H9 (cell line): ENCODE measurements at regions not wholly inside any gene's neighbourhood (a gene's known extent, or its start where the extent isn't known, plus 50 kb on each side); places are given as distances from the start of the nearest gene placed in this dataset.

ENCODE experiments used
- DNase-seq: peaks from one replicate; pipeline ENCODE4 v3.0.0-alpha.2; 2017
- H2AFZ ChIP-seq: one replicate; pipeline ENCODE4 v1.6.1; 2013; ENCODE audit warnings: mild to moderate bottlenecking, low read length, control low read depth, moderate library complexity
- H2AK5ac ChIP-seq: 2 replicates; pipeline ENCODE4 v1.6.1; 2013; ENCODE audit warnings: low read length, control low read depth, mixed read lengths; ENCODE audit not compliant: insufficient read length
- H2BK120ac ChIP-seq: one replicate; pipeline ENCODE4 v1.6.1; 2013; ENCODE audit warnings: low read depth, mild to moderate bottlenecking, low read length, control low read depth, inconsistent platforms; ENCODE audit not compliant: poor library complexity, severe bottlenecking
- H2BK12ac ChIP-seq: 2 replicates; pipeline ENCODE4 v1.6.1; 2013; ENCODE audit warnings: low read length, control low read depth, mixed read lengths, low read depth; ENCODE audit not compliant: insufficient read length
- H2BK15ac ChIP-seq: 2 replicates; pipeline ENCODE4 v1.6.1; 2013; ENCODE audit warnings: low read depth, low read length, control low read depth
- H2BK20ac ChIP-seq: one replicate; pipeline ENCODE4 v1.6.1; 2013; ENCODE audit warnings: low read depth, mild to moderate bottlenecking, low read length, control low read depth, inconsistent platforms; ENCODE audit not compliant: poor library complexity, severe bottlenecking
- H2BK5ac ChIP-seq: 2 replicates; pipeline ENCODE4 v1.6.1; 2013; ENCODE audit warnings: low read length, control low read depth, mixed read lengths; ENCODE audit not compliant: insufficient read length
- H3K14ac ChIP-seq: 2 replicates; pipeline ENCODE4 v1.6.1; 2013; ENCODE audit warnings: low read length, control low read depth; ENCODE audit not compliant: insufficient read depth
- H3K18ac ChIP-seq: 2 replicates; pipeline ENCODE4 v1.6.1; 2013; ENCODE audit warnings: low read depth, mild to moderate bottlenecking, mixed read lengths, low read length, control low read depth; ENCODE audit not compliant: insufficient read length
- H3K23ac ChIP-seq: 2 replicates; pipeline ENCODE4 v1.6.1; 2013; ENCODE audit warnings: low read length, control low read depth, mixed read lengths, low read depth; ENCODE audit not compliant: insufficient read length
- H3K23me2 ChIP-seq: 2 replicates; pipeline ENCODE4 v1.6.1; 2013; ENCODE audit warnings: low read depth, mild to moderate bottlenecking, mixed read lengths, low read length, control low read depth; ENCODE audit not compliant: insufficient read length, poor library complexity, severe bottlenecking
- H3K27ac ChIP-seq: 2 replicates; pipeline ENCODE4 v1.5.1; 2013; ENCODE audit warnings: low read length, control low read depth, mixed read lengths, low read depth; ENCODE audit not compliant: insufficient read length
- H3K27me3 ChIP-seq: 2 replicates; pipeline ENCODE4 v1.6.1; 2013; ENCODE audit warnings: low read length, control low read depth, inconsistent platforms; ENCODE audit not compliant: insufficient read depth
- H3K4ac ChIP-seq: 2 replicates; pipeline ENCODE4 v1.6.1; 2013; ENCODE audit warnings: low read depth, mild to moderate bottlenecking, control low read depth, inconsistent platforms, low read length, moderate library complexity
- H3K4me1 ChIP-seq: 2 replicates; pipeline ENCODE4 v1.6.1; 2013; ENCODE audit warnings: low read length, control low read depth, inconsistent platforms; ENCODE audit not compliant: insufficient read depth
- H3K4me2 ChIP-seq: 2 replicates; pipeline ENCODE4 v1.6.1; 2013; ENCODE audit warnings: low read length, control low read depth, mixed read lengths; ENCODE audit not compliant: insufficient read length, insufficient read depth
- H3K56ac ChIP-seq: 2 replicates; pipeline ENCODE4 v1.6.1; 2013; ENCODE audit warnings: low read depth, mild to moderate bottlenecking, mixed read lengths, low read length, control low read depth; ENCODE audit not compliant: insufficient read length
- H3K79me1 ChIP-seq: 2 replicates; pipeline ENCODE4 v1.6.1; 2013; ENCODE audit warnings: low read depth, mild to moderate bottlenecking, moderate library complexity, low read length, control low read depth, inconsistent platforms; ENCODE audit not compliant: insufficient read depth, poor library complexity, severe bottlenecking
- H3K79me2 ChIP-seq: 2 replicates; pipeline ENCODE4 v1.6.1; 2013; ENCODE audit warnings: low read length, control low read depth, inconsistent platforms; ENCODE audit not compliant: insufficient read depth
- H3K9ac ChIP-seq: 2 replicates; pipeline ENCODE4 v1.6.1; 2013; ENCODE audit warnings: low read length, control low read depth, mixed read lengths; ENCODE audit not compliant: insufficient read length; ENCODE audit errors: extremely low read depth
- H3K9me3 ChIP-seq: one replicate; pipeline ENCODE4 v1.6.1; 2013; ENCODE audit warnings: low read depth, low read length, inconsistent platforms; ENCODE audit not compliant: control insufficient read depth
- H3T11ph ChIP-seq: one replicate; pipeline ENCODE4 v1.6.1; 2013; ENCODE audit warnings: mild to moderate bottlenecking, low read length, control low read depth, inconsistent platforms
- H4K20me1 ChIP-seq: one replicate; pipeline ENCODE4 v1.6.1; 2013; ENCODE audit not compliant: control insufficient read depth, insufficient read length, insufficient read depth
- H4K5ac ChIP-seq: 2 replicates; pipeline ENCODE4 v1.6.1; 2013; ENCODE audit warnings: low read depth, mild to moderate bottlenecking, mixed read lengths, low read length, control low read depth; ENCODE audit not compliant: insufficient read length
- H4K8ac ChIP-seq: replicated peaks from 2 replicates; pipeline ENCODE4 v1.6.1; 2013; ENCODE audit warnings: low read length, control low read depth, mixed read lengths, low read depth; ENCODE audit not compliant: insufficient read length
- H4K91ac ChIP-seq: 2 replicates; pipeline ENCODE4 v1.6.1; 2013; ENCODE audit warnings: low read depth, mild to moderate bottlenecking, moderate library complexity, mixed read lengths, low read length, control low read depth; ENCODE audit not compliant: insufficient read length
- H3K27ac Mint-ChIP-seq, 3 experiments: 2 replicates in 2 of 3; 3 replicates in 1 of 3; pipeline ENCODE4 v1.8.0; 2020 to 2021; ENCODE audit warnings: mixed read lengths in 3 of 3, mild to moderate bottlenecking in 1 of 3, moderate library complexity in 1 of 3
- H3K27me3 Mint-ChIP-seq: 2 replicates; pipeline ENCODE4 v1.8.0; 2021; ENCODE audit warnings: low read depth, mild to moderate bottlenecking, moderate library complexity, mixed read lengths
- H3K36me3 Mint-ChIP-seq, 3 experiments: 2 replicates in 2 of 3; 3 replicates in 1 of 3; pipeline ENCODE4 v1.8.0; 2020 to 2021; ENCODE audit warnings: low read depth in 3 of 3, mixed read lengths in 3 of 3; ENCODE audit not compliant: insufficient read depth in 1 of 3
- H3K4me1 Mint-ChIP-seq, 2 experiments: 2 replicates each; pipeline ENCODE4 v1.8.0; 2020; ENCODE audit warnings: mixed read lengths in 2 of 2
- H3K4me3 Mint-ChIP-seq, 2 experiments: 2 replicates in 1 of 2; 3 replicates in 1 of 2; pipeline ENCODE4 v1.8.0; 2020 to 2021; ENCODE audit warnings: mild to moderate bottlenecking in 2 of 2, mixed read lengths in 2 of 2, moderate library complexity in 1 of 2
- H3K9me3 Mint-ChIP-seq, 2 experiments: 2 replicates in 1 of 2; 3 replicates in 1 of 2; pipeline ENCODE4 v1.8.0; 2020; ENCODE audit warnings: mild to moderate bottlenecking in 2 of 2, mixed read lengths in 2 of 2, moderate library complexity in 1 of 2
- CTCF ChIP-seq: fragments of 200-600 bp; sonication (generic); conservative IDR thresholded peaks from 3 replicates; pipeline ENCODE4 v1.8.0; 2021; ENCODE audit warnings: antibody characterized with exemption, mild to moderate bottlenecking
- WGBS: extraction: QIAGEN DNeasy Blood & Tissue Kit; methylation state at CpG from one replicate; pipeline ENCODE4 v1.1.7; 2013; ENCODE audit warnings: missing lambda C conversion rate, low lambda C conversion rate, mixed read lengths; ENCODE audit not compliant: insufficient read length; ENCODE audit errors: extremely low coverage; 5-methylcytosine and 5-hydroxymethylcytosine counted together

GRCh38 chr21:16455526-16455925, 725.7 kb downstream of the USP25 start:
- Mint-ChIP-seq H3K4me1 (peaks cover 6 to 7% of the 10 kb centered on the region in 2 experiments), H3K27me3 (no peaks in the 10 kb centered on the region), H3K9me3 (peaks cover 0 to 2% of the 10 kb centered on the region in 2 experiments; a peak in 2 of 5 replicates), H3K27ac (no peak overlapping the region), H3K36me3 (0 out of 7 replicates have a peak, but pooled peaks cover 0 to 2% (median 0%) of the 10 kb centered on the region in 3 experiments), H3K4me3 (no peak overlapping the region)
- Histone ChIP-seq H2BK15ac (no peak overlapping the region), H2BK20ac (no peak overlapping the region), H3K18ac (no peak overlapping the region), H3K23me2 (no peaks in the 10 kb centered on the region), H3T11ph (no peak overlapping the region), H4K5ac (no peak overlapping the region), H3K79me1 (no peaks in the 10 kb centered on the region), H3K4me1 (no peaks in the 10 kb centered on the region), H3K27ac (no peak overlapping the region), H3K23ac (no peak overlapping the region), H4K20me1 (no peaks in the 10 kb centered on the region), H3K4ac (no peak overlapping the region), H4K8ac (no peak overlapping the region), H4K91ac (no peak overlapping the region), H2AFZ (no peak overlapping the region), H2BK5ac (no peak overlapping the region), H3K4me2 (no peak overlapping the region), H2AK5ac (no peak overlapping the region), H3K9ac (no peak overlapping the region), H3K14ac (no peak overlapping the region), H3K9me3 (no peaks in the 10 kb centered on the region), H2BK12ac (no peak overlapping the region), H2BK120ac (no peak overlapping the region), H3K79me2 (no peaks in the 10 kb centered on the region), H3K56ac (no peak overlapping the region), H3K27me3 (no peaks in the 10 kb centered on the region)
- WGBS = 100% methylated on average over 1 of the region's 2 CpGs
- no peak for DNase-seq
- TF ChIP-seq CTCF = no peak
